ENCODE measurements at regions not wholly inside any gene's neighbourhood (a gene's known extent, or its start where the extent isn't known, plus 50 kb on each side); places are given as distances from the start of the nearest gene placed in this dataset.
A peak's percentile ranks its signal among the peaks of the same experiment; 100 is the strongest.

DNA sequence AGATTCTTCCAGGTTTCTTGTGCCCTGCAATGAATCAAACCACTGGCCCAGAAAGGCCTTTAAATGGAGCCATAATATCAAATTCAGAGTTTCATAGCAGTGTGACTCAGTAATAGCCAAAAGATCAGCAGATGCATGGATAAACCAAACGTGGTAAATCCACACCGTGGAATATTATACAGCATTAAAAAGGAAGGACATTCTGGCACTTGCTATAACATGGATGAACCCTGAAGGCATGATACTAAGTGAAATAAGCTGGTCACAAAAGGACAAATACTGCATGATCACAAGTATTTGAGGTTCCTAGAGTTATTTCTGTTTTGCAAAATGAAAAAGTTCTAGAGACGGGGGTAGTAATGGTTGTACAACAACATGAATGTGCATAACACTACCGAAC lies 140.1 kb downstream of the TOMM20 start:
- no peak for TF ChIP-seq POLR2A (IDR thresholded peaks at IDR 0.05)
- TF ChIP-seq, protein P1, sequence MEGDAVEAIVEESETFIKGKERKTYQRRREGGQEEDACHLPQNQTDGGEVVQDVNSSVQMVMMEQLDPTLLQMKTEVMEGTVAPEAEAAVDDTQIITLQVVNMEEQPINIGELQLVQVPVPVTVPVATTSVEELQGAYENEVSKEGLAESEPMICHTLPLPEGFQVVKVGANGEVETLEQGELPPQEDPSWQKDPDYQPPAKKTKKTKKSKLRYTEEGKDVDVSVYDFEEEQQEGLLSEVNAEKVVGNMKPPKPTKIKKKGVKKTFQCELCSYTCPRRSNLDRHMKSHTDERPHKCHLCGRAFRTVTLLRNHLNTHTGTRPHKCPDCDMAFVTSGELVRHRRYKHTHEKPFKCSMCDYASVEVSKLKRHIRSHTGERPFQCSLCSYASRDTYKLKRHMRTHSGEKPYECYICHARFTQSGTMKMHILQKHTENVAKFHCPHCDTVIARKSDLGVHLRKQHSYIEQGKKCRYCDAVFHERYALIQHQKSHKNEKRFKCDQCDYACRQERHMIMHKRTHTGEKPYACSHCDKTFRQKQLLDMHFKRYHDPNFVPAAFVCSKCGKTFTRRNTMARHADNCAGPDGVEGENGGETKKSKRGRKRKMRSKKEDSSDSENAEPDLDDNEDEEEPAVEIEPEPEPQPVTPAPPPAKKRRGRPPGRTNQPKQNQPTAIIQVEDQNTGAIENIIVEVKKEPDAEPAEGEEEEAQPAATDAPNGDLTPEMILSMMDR (IDR thresholded peaks at IDR 0.05): no peak
- no peak for DNase-seq (ENCODE audit: low spot score in 2 of 2)
- no peak overlapping the region for H3K4me3 ChIP-seq (ENCODE audit: low read depth, poor library complexity, severe bottlenecking)
- intact Hi-C loops (cut with DNase I; ENCODE audit: low total_unique reads): loop anchor here (10.0 kb wide), 1 partner anchor 384 kb away; no protein-coding TSS in a partner anchor
- 88 to 91% methylated on average over 4 of the region's 4 CpGs for WGBS, 2 donors

DNA sequence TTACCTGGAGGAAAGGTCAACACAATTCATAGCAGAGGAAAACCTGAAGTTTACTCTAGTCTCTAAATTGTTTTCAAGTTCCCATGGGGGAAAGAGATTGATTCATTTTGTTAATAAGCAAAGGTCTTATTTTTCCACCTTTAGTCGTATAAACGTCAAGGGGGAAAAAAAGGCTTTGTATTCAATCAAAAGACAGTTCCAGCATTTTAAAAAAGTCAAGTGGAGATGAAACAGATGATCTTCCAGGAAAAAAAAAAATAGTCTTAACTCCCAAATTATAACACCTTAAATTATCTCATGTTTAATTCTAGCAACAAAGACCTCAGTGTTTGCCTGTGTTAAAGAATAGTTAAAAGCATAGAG lies 140.5 kb downstream of the TOMM20 start:
- no peak overlapping the region for H3K4me3 ChIP-seq (ENCODE audit: low read depth, poor library complexity, severe bottlenecking)
- TF ChIP-seq, protein P1 (IDR thresholded peaks at IDR 0.05): no peak
- no peak for TF ChIP-seq POLR2A (IDR thresholded peaks at IDR 0.05)
- 61 to 64% methylated on average over 2 of the region's 2 CpGs for WGBS, 2 donors
- no peak for DNase-seq (ENCODE audit: low spot score in 2 of 2)
- intact Hi-C loops (cut with DNase I; ENCODE audit: low total_unique reads): loop anchor here (10.0 kb wide), 1 partner anchor 383 kb away; no protein-coding TSS in a partner anchor

- intact Hi-C loops (cut with DNase I; ENCODE audit: low total_unique reads): loop anchor here (10.0 kb wide), 1 partner anchor 383 kb away; no protein-coding TSS in a partner anchor
- no peak overlapping the region for H3K4me3 ChIP-seq (ENCODE audit: low read depth, poor library complexity, severe bottlenecking)
- WGBS, 2 donors: 30 to 32% methylated on average over 14 of the region's 14 CpGs
- TF ChIP-seq, protein P1 (IDR thresholded peaks at IDR 0.05): no peak
- TF ChIP-seq POLR2A (IDR thresholded peaks at IDR 0.05): no peak
- peak; percentile 85 to 96 for DNase-seq (ENCODE audit: low spot score in 2 of 2)
Measured at GRCh38 chr1:234987415-234988154, 141.1 kb downstream of the TOMM20 start.

DNA sequence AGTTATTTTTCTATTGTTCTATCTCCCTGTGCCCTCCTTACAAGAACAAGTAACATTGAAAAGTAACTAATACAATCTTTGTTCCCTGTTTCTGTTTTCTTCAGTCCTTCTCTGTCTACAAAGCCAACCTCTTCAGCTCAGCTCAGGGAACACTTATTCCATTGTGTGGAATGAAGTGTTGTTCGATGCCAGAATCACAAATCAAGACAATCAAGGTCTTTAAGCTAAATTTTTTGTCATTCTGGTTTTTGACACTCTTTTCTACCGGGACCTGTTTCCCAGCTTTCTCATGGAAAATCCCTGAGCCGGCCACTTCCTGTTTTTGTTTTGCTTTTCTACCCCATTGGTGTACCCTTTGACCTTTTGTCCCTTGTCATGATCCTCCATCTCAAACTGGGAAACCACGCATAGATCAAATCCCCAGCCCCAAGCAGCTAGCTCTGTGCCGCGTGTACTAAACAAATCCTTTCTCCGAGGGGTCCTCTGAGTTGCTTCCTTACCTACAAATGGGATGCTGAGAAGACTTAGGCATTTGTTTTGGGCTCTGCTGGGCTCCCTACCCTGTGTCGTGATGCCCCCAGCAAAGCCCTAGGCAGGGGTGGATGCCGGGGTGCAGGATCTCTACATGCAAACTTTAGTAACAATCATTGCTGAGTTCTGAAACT lies 141.8 kb downstream of the TOMM20 start:
- 47 to 50% methylated on average over 9 of the region's 9 CpGs for WGBS, 2 donors
- intact Hi-C loops (cut with DNase I; ENCODE audit: low total_unique reads): loop anchor here (10.0 kb wide), 1 partner anchor 382 kb away; no protein-coding TSS in a partner anchor
- TF ChIP-seq, protein P1 (IDR thresholded peaks at IDR 0.05): no peak
- TF ChIP-seq POLR2A (IDR thresholded peaks at IDR 0.05): no peak
- H3K4me3 ChIP-seq (ENCODE audit: low read depth, poor library complexity, severe bottlenecking): no peak overlapping the region
- no peak for DNase-seq (ENCODE audit: low spot score in 2 of 2)

GRCh38 chr1:234985516-234986294 lies 142.9 kb downstream of the TOMM20 start:
- WGBS, 2 donors: 96 to 98% methylated on average over 10 of the region's 10 CpGs
- no peak for TF ChIP-seq POLR2A (IDR thresholded peaks at IDR 0.05)
- TF ChIP-seq, protein P1 (IDR thresholded peaks at IDR 0.05): no peak
- DNase-seq (ENCODE audit: low spot score in 2 of 2): peak in 1 of 2 donors; percentile 85
- intact Hi-C loops (cut with DNase I; ENCODE audit: low total_unique reads): loop anchor here (10.0 kb wide), 1 partner anchor 381 kb away; no protein-coding TSS in a partner anchor
- no peak overlapping the region for H3K4me3 ChIP-seq (ENCODE audit: low read depth, poor library complexity, severe bottlenecking)
